ENCODE measurements at regions not wholly inside any gene's neighbourhood (a gene's known extent, or its start where the extent isn't known, plus 50 kb on each side); places are given as distances from the start of the nearest gene placed in this dataset.
"Not testable (repeated sequence)": the region's sequence is repeated elsewhere in the genome, so short reads cannot be mapped to it uniquely, and the experiment has no call there.

DNA sequence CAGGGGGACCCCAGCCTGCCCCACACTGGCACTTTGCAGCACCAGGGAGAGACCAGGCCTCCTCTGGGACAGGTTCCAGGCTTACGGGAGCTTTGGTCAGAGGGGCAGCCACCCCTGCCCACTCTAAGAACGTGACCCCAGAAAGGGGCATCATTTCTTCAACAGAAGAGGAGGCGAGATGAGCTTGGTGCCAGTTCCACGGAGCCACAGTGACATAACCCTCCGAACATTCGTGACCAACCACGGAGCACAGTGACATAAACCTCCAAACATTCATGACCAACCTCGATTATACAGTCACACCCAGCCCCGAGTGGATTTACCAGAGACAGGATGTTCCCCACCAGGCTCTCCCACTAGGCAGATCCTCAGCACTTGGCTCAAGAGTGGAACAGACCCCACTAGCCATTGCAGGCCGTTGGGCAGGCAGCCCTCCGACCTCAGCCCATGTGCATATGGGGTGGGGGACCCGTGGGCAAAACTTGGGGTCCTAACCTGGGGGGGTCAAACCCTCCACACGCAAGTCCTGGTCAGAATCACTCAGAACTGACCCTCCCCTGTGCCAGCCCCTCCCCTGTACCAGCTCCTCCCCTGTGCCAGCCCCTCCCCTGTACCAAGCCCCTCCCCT lies 112.9 kb downstream of the METRNL start:
- DNase-seq: no peak

DNA sequence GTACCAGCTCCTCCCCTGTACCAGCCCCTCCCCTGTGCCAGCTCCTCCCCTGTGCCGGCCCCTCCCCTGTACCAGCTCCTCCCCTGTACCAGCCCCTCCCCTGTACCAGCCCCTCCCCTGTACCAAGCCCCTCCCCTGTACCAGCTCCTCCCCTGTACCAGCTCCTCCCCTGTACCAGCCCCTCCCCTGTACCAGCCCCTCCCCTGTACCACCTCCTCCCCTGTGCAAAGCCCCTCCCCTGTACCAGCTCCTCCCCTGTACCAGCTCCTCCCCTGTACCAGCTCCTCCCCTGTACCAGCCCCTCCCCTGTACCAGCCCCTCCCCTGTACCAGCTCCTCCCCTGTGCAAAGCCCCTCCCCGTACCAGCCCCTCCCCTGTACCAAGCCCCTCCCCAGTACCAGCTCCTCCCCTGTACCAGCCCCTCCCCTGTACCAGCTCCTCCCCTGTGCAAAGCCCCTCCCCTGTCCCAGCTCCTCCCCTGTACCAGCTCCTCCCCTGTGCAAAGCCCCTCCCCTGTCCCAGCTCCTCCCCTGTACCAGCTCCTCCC lies 113.5 kb downstream of the METRNL start:
- not testable (repeated sequence) for DNase-seq

DNA sequence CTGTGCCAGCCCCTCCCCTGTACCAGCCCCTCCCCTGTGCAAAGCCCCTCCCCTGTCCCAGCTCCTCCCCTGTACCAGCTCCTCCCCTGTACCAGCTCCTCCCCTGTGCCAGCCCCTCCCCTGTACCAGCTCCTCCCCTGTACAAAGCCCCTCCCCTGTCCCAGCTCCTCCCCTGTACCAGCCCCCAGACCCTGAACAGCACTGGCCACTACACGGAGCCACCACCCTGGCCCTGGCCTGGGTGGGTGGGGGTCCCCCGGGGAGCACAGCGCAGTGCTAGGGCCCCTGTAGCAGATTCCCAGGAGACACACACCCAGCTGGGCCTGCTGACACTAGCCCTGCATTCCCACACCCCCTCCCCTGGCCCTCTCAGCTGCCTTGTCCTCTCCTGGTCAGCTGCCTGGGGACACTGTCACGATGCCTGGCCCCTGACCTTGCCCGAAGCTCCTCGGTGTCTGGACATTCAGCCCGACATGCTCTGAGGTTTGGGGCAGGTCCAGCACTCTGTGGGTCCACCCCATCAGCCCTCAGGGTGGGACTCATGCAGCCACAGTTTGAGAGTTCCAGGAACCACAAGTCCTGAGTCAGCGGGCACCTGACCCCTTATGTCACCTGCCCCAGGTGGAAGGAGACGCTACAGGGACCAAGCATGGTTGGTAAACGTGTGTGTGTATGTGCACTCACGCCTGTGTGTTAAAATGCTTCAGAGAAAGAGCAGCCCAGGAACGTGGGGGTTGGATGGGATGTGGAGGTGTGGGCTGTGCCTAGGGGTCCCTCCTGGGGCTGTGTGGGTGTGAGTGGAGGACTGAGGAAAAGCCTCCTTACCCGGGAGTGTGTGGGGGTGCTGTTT lies 114.2 kb downstream of the METRNL start:
- no peak for DNase-seq

DNA sequence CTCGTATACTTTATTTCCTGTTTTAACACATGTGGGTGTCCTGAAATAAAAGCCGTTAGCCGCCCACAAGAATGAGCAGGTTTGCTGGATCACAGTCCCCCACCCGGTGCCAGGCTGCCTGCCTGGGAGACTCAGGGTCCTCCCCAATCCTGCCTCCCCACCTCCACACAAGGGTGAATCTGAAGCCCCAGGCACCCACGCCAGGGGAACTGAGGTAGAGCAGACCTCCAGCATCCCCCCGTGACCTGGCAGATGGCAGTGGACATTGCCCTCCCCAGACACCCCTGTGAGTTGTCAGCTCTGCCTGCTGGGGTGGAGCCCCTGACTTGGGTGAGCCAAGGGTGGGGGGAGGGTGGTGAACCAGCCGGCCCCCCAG lies 114.8 kb downstream of the METRNL start:
- DNase-seq: no peak

DNA sequence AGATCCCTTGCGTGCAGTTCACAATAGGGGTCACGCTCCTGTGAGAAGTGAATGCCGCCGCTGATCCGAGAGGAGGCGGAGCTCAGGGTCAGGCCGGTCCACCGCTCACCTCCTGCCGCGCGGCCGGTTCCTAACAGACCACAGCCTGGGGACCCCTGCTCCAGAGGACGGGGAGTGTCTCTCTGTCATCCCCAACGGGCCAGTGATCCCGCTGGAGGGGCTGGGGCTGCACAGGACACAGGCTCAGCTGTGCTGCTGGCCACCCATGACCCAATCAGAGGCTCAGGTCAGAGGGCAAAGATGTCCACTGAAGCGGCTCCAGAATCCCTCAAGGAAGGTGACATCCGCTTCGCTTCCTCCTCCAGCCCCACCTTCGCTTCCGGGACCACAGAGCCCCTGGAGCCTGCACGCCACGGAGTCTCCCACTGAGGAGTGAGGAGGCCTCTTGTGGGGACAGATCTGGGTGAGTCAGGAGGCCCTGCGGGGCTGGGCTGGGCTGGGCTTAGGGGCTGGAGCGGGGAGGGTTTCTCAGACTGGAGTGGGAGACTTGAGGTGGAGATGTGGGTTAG lies 115.4 kb downstream of the METRNL start:
- no peak for DNase-seq

DNA sequence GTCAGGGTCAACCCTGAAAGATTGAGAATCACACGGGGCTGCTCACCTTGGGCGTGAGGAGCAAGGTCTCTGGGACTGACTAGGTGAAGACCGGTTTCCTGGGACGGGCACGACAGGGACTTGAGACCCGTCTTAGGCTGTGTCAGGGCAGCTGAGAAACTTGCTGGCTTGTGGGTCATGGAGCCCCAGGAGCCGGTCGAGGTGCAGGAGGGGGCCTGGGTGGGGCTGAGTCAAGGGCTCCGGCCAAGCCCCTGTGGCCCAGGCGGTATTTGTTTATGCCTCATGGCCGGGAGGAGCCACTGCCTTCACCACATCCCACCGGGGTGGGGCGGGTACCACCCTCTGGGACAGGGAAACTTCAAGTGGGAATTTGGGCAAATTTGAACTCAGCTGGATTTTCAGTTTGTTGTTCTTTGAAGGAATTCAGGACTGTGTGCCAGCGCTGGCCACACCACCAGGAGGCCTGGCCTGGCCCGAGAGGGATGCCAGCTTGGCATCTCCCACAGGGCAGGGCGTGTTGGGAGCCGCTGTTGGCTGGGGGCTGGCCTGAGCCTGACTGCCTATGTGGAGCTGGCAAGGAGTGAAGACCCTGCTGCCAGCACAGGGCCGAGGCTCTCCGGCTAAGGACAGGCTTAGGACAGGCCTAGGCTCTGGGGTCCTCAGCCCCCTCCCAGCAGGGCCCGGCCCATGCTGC lies 116.1 kb downstream of the METRNL start:
- DNase-seq: no peak

DNA sequence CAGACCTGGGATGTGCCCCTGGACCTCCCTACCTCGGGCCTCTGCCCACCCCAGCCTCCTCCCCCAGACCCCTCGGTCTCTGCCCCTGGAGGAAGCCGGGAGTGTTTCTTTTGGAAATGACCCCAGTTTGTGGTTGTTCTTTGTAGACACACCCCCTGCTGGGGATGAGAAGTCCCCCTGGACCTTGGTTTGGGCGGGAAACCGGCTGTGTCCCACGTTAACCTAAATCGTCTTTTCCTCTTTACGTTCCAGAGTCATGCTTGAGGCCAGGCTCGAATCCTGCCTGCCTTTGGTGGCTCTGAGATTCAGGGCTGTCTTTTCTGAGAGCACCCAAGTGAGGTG lies 116.6 kb downstream of the METRNL start:
- DNase-seq: no peak

DNA sequence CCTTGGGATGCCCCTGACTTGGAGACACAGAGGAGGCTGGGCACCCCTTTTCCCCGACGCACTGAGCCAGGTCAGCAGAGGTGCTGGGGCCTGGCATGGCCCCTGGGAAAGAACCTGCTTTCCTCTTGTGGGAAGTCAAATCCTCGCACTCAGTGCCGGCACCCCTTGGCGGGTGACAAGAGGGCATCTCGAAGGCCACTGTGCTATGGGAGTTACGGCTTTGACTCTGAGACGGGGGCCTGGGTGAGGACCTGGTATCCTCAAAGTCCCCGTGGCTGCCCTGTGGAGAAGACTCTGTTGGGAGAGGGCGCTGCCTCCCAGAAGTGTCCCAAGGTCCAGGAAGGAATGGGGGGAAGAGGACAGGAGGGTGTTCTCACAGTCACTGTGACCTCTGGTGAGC lies 117.0 kb downstream of the METRNL start:
- no peak for DNase-seq

DNA sequence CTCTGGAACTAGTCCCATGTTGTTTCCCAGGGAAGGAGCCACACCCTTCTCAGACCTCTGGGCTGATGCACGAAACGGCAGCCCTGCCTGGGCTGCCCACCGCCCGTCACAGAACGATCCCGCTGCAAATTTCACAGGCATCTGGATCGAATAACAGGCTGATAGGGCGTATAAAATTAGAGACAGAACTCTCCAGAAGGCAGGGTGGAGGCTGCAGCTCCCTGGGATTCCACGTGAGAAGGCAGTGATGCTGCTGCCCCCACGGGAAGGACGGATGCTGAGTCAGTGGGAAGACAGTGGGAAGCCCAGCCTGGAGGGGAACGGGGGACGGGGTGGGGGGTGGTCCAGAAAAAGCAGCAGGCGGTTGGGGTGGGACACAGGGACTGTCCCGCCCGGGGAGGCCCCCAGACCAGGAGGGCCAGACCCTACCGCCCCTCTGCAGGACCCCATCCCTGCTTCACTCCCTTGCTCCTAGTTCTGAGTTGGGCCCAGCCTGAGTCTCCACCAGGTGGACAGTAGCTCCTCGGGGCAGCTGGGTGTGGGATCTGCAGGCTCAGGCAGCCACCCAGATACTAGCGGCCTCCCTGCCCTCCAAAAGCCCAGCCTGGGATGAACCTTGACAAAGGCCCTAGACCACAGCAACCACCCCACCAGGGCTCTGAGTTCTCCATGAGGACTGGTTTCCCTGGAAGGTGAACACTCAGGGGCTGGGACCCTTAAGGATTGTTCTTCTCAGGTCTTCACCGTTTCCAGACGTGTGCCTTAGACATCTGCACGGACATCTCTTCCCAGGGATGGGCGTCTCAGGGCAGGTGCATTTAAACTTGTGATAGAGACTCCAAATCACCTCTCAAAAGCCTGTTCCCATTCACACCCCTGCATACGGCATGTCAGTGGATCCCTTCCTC lies 117.8 kb downstream of the METRNL start:
- DNase-seq: no peak

DNA sequence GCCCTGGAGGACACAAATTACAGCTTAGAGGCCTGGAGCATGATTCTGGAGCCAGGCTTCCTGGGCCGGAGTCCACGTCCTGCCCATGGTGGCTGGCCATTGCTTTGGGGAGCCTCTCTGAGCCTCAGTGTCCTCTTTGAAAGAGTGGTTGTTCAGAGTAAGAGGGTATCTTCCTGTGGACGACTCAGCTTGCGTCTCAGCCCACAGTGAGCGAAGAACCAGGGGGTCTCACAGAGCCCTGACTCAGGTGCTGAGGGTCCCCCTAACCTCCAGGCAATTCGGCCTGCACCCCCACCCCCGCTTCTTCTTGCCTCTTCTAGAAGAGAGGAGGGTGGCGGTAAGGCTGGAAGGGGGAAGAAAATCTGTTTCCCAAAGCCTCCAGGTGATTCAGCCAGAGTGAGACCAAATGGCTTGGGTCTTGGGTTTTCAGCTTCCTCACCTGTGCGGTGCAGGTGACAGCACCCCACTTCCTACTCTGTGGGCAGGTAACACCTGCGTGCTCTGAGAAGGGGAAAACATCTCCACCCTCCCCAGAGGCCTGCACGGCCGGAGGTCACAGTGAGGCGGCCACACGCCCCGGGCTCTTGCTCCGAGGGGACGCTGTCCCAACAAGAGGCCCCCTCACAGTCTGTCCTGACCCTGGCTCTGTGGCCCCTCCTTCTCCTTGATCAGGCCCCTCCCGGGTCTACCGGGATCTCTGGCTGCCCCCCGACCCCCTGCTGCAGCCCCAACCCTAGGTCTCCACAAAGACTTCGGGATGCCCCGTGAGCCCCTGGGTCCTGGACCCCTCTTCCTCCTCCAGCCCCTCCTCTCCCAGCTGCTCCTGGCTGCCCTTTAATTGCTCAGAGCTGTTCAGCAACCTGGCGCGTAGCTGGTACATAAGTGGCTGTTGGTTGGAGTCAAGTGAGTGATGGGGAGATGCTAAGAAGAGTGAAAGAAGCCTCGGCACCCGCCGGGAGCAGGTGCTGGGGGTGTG lies 119.2 kb downstream of the METRNL start:
- no peak for DNase-seq

DNA sequence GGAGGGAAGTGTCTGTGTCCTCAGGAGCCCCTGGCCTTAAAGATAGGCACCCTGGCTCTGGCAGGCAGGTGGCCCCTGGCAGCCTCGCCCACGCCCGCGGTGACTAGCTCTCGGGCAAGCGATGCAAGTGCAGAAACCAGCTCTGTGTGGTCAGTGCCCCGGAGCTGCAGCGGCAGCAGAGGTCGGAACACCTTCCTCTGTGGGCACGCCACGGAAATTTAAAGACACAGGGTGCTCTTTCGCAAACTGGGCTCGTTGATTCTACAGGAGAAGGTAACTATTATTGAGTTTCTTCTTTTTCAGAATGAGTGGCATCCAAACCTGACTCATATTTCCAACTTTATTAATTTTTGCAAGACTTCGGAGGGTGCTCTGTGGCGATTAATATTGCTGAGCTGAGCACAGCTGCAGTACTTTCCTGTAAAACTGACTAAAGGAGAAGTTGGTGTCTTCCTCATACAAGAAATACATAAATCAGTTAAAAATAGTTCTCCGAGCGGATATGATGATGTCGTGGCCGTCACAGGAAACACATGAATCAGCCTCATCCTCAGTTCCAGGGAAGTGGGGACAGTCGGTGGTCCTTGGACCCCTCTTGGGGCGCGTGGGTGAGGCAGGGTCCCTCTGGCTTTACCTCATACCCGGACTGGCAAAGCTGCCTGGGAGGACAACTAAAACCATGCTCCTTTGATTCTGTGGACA lies 120.2 kb downstream of the METRNL start:
- no peak for DNase-seq

DNA sequence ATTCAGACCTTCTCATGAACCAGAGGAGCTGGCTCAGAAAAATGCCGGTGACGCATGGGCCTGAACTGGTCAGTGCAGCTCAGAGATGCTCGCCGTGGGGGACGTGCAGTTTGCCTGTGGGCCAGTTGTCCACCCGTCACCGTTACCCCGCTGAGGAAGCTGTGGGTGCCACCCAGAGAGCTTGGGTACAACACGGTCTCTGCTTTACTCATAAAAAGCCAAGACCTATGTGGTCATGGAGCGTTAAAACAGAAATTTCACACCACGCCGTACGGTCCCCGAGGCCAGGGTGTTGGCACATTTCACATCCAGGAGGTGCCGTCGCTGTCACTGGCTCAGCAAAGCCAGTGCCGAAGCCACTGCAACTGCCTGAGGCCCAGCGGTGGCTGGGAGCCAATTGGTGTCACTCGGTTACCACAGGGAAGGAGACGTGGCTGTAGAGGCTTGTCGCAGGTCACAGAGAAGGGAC lies 120.9 kb downstream of the METRNL start:
- DNase-seq: no peak

DNA sequence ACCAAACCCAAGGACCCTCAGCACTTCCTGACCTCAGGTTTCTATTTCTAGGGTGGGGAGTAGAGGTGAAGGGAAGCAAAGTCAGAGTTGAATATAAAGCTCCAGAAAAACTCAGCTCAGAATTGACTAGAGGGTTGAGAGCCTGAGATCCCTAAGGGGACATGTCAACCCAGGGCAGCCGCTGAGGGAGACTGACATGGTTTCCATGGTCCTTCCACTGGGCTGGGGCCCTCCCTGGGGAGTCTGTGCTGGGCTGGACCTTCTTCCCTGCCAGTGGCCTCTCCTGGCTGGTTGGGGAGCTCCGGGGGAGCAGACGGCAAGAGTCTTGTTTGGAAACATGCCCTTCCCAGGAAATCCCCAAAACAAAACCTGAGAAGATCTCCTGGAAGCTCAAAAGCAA lies 121.3 kb downstream of the METRNL start:
- no peak for DNase-seq

DNA sequence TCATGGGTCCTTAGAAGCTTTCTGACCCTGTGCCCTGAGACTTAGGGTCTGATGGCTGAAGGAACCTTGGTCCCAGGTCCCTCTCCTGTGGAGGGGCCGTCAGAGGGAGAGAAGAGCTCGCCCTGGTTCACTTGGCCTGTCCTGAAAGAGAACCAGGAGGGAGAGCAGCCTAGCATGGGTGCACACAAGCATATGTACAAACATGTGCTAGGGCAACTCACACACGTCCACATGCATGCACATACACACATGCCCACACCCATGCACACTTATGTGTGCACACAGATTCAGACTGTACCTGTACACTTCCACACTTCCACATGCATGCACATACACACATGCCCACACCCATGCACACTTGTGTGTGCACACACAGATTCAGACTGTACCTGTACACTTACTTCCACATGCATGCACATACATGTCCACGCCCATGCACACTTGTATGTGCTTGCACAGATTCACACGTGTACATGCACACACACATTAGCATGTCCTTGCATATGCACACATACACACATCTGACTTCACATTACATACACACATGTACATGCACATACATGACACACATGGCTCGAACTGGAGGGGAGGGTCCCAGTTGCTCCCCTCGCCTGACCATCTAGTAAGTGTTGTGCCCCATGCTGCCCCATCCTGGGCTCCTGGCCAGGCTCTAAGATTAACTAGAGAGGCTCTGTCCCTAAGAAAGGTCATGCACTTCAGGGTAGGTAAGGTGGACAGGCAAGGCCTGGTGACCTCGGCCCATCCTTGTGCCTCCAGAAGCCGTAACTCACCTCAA lies 122.0 kb downstream of the METRNL start:
- no peak for DNase-seq

DNA sequence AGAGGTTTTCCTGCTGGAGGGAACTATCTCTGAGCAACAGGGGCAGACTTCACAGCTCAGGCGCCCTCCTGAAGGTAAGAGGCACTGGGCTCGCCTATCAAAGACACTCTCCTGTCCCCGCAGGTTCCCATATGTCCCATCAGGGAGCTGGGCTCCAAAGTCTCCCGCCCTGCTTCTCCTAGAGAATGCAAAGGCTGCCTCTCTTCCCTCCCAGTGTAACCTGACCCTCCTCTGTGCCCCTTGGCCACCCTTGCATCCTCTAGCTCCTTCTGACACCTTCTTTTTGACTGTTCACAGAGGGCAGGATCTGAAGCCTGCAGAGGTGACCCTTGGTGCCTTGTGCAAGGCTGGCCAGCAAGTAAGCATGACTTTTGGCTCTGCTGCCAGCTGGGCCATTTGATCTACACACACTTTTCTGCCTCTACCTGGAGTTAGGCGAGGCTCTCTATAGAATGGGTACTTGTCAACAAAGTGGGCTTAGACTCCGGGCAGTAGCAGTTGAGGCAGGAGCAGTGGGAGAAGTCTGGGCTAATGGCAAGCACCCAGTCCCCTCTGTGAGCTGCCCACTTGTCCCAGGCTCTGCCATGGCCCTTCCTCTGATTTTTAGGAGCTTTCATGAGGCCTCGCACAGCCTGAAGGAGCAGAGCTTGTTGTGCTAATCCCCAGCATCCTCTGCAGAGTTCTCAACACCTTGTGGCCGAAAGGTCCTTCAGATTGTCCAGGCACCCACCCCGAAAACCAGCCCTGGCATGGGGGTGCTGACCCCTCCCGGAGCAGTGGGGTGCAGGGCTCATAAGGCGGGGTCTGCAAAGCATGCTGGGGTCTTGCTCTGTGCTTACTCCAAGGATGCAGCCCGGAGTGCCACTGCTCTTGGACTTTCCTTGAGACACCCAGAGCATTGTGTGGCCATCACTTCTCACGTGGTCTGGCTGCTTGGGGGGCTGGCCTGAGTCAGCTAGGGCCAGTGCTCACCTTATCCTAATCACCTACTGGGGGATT lies 122.9 kb downstream of the METRNL start:
- DNase-seq: no peak

DNA sequence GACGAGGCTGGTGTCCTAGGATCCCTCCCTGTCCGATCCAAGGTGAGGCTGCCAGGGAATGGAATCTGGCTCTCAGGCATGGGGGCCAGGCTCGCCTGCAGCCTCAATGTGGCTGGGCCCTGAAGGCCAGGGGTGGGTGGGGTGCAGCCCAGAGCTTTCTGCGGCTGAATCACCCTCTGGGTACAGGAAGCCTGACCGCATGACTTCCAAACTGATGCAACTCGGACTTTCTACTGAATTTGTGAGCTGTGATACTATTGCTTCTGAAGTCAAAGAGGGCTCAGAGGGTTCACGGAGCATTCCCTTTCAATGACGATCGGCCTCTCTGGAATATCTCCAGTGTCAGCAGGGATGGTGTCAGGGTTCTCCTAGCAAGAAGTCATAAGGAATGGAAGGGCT lies 123.7 kb downstream of the METRNL start:
- DNase-seq: no peak

DNA sequence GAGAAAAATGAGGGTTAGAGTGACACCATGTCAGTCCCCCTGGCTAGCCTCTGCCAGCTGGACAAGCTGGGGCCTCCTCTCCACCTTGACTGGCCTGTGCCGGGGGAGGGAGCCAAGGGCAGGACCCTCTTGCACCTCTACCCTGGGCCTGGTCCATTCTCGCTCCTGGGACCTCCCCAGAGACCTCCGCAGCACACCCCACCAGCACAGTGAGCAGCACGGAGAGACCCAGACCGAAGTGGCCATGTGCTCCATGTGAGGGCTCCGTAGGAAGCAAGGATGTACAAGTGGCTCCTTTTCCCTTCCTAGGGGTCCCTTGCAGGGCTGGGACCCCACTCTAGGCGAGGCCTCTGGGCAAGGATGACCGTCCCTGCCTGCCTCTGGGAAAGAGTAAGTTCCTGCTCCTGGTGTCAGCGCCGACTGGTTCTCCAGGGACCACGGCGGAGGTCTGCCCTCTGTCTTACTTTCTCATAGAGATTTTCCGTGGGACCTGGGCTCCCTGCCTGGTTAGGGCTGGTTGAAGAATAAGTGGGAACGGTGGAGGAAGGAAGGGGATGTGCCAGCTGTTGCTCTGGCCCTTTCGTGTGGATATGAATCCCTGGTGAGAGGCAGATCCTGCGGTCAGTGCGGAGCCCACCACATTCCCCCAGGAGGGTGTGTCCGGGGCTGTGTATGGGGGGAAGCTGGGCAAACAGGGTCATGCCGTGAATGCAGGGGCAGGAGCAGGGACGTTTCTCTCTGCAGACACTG lies 124.2 kb downstream of the METRNL start:
- DNase-seq: no peak

All from DMS153 (cell line).